PC-9 (cell line): ENCODE measurements at regions not wholly inside any gene's neighbourhood (a gene's known extent, or its start where the extent isn't known, plus 50 kb on each side); places are given as distances from the start of the nearest gene placed in this dataset.

Source experiments
- EZH2 ChIP-seq: fragments of 200-600 bp; sonication (generic); IDR thresholded peaks from 2 replicates; pipeline ENCODE4 v1.8.0; 2017; ENCODE audit warnings: antibody characterized with exemption, low read depth
- TF ChIP-seq, protein P1 (sequence below): fragments of 200-600 bp; sonication (generic); conservative IDR thresholded peaks from 2 replicates; pipeline ENCODE4 v1.6.1; 2017; ENCODE audit warnings: mixed run types, antibody characterized with exemption, mild to moderate bottlenecking, moderate library complexity

DNA sequence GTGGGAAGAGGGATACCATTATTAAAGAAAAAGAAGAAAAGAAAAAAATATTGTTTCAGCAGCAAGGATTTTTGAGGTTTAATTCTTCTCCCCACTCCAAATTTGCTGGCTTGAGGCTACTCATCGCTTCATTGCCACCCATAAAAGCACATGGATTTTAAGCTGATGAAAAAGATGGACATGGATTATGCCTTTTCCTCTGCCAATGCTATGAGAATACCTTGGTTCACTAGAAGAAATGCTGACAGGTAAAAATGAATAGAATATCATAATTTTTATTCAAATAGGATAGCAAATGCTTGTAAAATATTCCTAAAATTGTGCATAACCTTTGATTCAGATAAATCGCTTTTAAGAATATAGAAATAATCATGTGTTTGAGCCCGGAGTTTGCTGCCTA lies 289.7 kb upstream of the DPYD start:
- TF ChIP-seq EZH2, result no peak
- TF ChIP-seq, protein P1, sequence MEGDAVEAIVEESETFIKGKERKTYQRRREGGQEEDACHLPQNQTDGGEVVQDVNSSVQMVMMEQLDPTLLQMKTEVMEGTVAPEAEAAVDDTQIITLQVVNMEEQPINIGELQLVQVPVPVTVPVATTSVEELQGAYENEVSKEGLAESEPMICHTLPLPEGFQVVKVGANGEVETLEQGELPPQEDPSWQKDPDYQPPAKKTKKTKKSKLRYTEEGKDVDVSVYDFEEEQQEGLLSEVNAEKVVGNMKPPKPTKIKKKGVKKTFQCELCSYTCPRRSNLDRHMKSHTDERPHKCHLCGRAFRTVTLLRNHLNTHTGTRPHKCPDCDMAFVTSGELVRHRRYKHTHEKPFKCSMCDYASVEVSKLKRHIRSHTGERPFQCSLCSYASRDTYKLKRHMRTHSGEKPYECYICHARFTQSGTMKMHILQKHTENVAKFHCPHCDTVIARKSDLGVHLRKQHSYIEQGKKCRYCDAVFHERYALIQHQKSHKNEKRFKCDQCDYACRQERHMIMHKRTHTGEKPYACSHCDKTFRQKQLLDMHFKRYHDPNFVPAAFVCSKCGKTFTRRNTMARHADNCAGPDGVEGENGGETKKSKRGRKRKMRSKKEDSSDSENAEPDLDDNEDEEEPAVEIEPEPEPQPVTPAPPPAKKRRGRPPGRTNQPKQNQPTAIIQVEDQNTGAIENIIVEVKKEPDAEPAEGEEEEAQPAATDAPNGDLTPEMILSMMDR, result no peak
